A673 (cell line): ENCODE measurements at regions not wholly inside any gene's neighbourhood (a gene's known extent, or its start where the extent isn't known, plus 50 kb on each side); places are given as distances from the start of the nearest gene placed in this dataset.

Source experiments
- BruUV-seq: library from RNA; stranded (reverse); fragments of 400-500 nt; replicated peaks from 2 replicates; lab custom pipeline; 2021; lab: Mats Ljungman, UMichigan
- CTCF ChIA-PET: fragments of 300-600 bp; sonication (Branson Sonifier 250); formaldehyde crosslinking; loops from one replicate; lab custom pipeline; 2022; ENCODE audit warnings: antibody characterized with exemption; lab: Charles Lee
- POLR2A ChIA-PET: fragments of 300-600 bp; sonication (Branson Sonifier 250); formaldehyde crosslinking; loops from one replicate; lab custom pipeline; 2022; ENCODE audit warnings: antibody characterized with exemption; ENCODE audit not compliant: low non-redundant PET; lab: Charles Lee
- DNase-seq: peaks from one replicate; pipeline ENCODE4 v3.0.0-alpha.2; 2015; ENCODE audit warnings: low spot score
- H3K27ac ChIP-seq: fragments of 200-600 bp; sonication (generic); 2 replicates; pipeline ENCODE4 v1.5.1; 2016; ENCODE audit warnings: mixed run types, low read depth, mild to moderate bottlenecking, mixed read lengths, antibody characterized with exemption, low read length; ENCODE audit not compliant: poor library complexity, severe bottlenecking
- H3K27me3 ChIP-seq: fragments of 200-600 bp; sonication (generic); replicated peaks from 2 replicates; pipeline ENCODE4 v1.6.1; 2017; ENCODE audit warnings: mixed run types, low read depth, mild to moderate bottlenecking, mixed read lengths, antibody characterized with exemption, low read length; ENCODE audit not compliant: insufficient read depth, poor library complexity
- H3K36me3 ChIP-seq: fragments of 200-600 bp; sonication (generic); 2 replicates; pipeline ENCODE4 v1.6.1; 2016; ENCODE audit warnings: mixed run types, mild to moderate bottlenecking, mixed read lengths, antibody characterized with exemption, low read length; ENCODE audit not compliant: insufficient read depth, poor library complexity, severe bottlenecking
- H3K4me1 ChIP-seq: fragments of 200-600 bp; sonication (generic); 2 replicates; pipeline ENCODE4 v1.6.1; 2017; ENCODE audit warnings: mixed run types, mild to moderate bottlenecking, mixed read lengths, antibody characterized with exemption, low read length; ENCODE audit not compliant: insufficient read depth, poor library complexity, severe bottlenecking
- H3K4me3 ChIP-seq: fragments of 200-600 bp; sonication (generic); 2 replicates; pipeline ENCODE4 v1.5.1; 2016; ENCODE audit warnings: low read depth, mixed run types, mild to moderate bottlenecking, mixed read lengths, low read length; ENCODE audit not compliant: poor library complexity, severe bottlenecking
- H3K9me3 ChIP-seq: fragments of 200-600 bp; sonication (generic); 2 replicates; pipeline ENCODE4 v1.6.1; 2016; ENCODE audit warnings: mixed run types, low read depth, mild to moderate bottlenecking, mixed read lengths, antibody characterized with exemption, low read length; ENCODE audit not compliant: poor library complexity, severe bottlenecking
- EZH2 ChIP-seq: fragments of 200-600 bp; sonication (generic); IDR thresholded peaks from 2 replicates; pipeline ENCODE4 v1.6.1; 2017; ENCODE audit warnings: borderline replicate concordance, low read depth, mild to moderate bottlenecking, mixed read lengths, antibody characterized with exemption, low read length; ENCODE audit not compliant: poor library complexity, severe bottlenecking
- intact Hi-C: fragments of 100-400 bp; cut with micrococcal nuclease; formaldehyde crosslinking; loops from one replicate; pipeline ENCODE4 v1.10.0; 2022; ENCODE audit not compliant: unreplicated experiment
- TF ChIP-seq, protein P1 (sequence below): fragments of 300-800, 200-600 bp; sonication (generic); conservative IDR thresholded peaks from 2 replicates; pipeline ENCODE4 v1.5.1; 2017; ENCODE audit warnings: low read depth, mild to moderate bottlenecking, antibody characterized with exemption, low read length, moderate library complexity, mixed read lengths

DNA sequence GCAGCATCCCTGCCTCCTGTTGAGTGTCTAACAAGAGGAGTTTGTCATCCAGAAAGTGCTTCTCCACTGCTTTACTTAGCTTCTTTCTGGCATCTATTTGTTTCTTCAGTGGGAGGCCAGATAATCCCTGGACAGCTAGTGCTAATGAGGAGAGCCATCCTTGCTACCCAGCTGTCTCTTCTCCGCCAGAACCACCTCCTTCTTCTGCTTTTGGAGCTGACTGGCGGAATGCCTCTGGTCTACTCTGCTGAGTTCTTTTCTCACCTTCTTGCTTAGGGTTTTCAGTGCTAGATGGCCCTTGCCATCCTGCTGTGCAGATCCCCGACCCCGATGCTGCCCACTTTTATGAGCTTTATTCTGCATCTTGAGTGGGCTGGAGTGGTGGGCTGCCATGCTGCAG, 145.8 kb downstream of the GPBP1 start:
- intact Hi-C loops: no loop called here
- ChIA-PET CTCF (no interaction called here), POLR2A (no interaction called here)
- no TSS peak for BruUV-seq
- Histone ChIP-seq H3K4me1 (no peaks in the 10 kb centered on the region), H3K27me3 (no peaks in the 10 kb centered on the region), H3K27ac (no peak overlapping the region), H3K4me3 (no peak overlapping the region), H3K9me3 (no peaks in the 10 kb centered on the region), H3K36me3 (no peaks in the 10 kb centered on the region)
- no peak for DNase-seq
- no peak for TF ChIP-seq EZH2
- TF ChIP-seq, protein P1, sequence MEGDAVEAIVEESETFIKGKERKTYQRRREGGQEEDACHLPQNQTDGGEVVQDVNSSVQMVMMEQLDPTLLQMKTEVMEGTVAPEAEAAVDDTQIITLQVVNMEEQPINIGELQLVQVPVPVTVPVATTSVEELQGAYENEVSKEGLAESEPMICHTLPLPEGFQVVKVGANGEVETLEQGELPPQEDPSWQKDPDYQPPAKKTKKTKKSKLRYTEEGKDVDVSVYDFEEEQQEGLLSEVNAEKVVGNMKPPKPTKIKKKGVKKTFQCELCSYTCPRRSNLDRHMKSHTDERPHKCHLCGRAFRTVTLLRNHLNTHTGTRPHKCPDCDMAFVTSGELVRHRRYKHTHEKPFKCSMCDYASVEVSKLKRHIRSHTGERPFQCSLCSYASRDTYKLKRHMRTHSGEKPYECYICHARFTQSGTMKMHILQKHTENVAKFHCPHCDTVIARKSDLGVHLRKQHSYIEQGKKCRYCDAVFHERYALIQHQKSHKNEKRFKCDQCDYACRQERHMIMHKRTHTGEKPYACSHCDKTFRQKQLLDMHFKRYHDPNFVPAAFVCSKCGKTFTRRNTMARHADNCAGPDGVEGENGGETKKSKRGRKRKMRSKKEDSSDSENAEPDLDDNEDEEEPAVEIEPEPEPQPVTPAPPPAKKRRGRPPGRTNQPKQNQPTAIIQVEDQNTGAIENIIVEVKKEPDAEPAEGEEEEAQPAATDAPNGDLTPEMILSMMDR: no peak

DNA sequence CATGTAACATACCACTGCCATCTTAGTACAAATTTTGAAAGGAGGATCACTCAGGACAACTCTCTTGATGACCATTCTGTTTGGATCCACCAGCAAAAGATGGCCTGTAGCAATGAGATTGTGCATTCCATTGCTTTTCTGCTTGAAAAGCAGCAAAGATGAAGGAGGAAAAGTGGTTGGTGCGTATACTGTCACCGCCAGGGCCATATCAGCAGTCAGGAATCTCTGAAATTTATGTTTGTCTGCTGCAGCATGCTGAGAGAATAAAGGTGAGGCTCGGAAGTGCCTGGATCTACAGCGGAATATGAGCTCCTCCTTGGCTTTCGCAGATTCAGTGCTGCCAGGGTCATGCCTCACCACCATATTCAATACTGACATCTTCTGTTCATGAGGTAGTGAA, 144.4 kb downstream of the GPBP1 start:
- POLR2A ChIA-PET: no interaction called here

DNA sequence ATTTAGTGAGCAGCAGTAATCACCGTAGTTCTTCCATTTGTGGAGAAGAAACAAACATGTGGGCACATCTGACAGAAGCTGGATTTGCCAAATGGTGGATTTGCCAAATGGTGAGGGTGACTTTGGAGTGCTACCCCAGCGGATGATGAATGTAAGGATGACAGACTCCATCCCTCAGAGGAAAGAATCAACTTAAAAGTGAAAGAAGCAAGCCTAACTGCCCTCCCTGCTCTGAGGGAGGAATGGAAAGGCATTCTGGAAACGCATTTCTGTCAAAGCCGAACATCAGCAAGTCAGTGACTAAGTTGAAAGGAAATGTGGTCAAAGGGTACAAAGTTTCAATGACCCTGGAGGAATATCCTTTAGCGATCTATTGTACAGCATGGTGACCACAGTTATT, 143.5 kb downstream of the GPBP1 start:
- CTCF ChIA-PET: no interaction called here
- H3K27ac ChIP-seq: no peak overlapping the region
- H3K36me3 ChIP-seq: no peaks in the 10 kb centered on the region
- TF ChIP-seq, protein P1: no peak
- no peak for TF ChIP-seq EZH2
- DNase-seq: no peak
- H3K9me3 ChIP-seq: no peaks in the 10 kb centered on the region
- intact Hi-C loops: no loop called here
- H3K4me1 ChIP-seq: no peaks in the 10 kb centered on the region
- H3K27me3 ChIP-seq: no peaks in the 10 kb centered on the region
- POLR2A ChIA-PET: interaction anchor here (0.7 kb wide), 1 partner anchor 22 kb away, joined by 4 read pairs; no protein-coding TSS in a partner anchor
- no TSS peak for BruUV-seq
- H3K4me3 ChIP-seq: no peak overlapping the region

More for the DNA sequence above, 144.4 kb downstream of the GPBP1 start:
- CTCF ChIA-PET: no interaction called here
- TF ChIP-seq EZH2: no peak
- TF ChIP-seq, protein P1: no peak
- no TSS peak for BruUV-seq
- intact Hi-C loops: no loop called here
- Histone ChIP-seq H3K4me3 (no peak overlapping the region), H3K27ac (no peak overlapping the region), H3K9me3 (no peaks in the 10 kb centered on the region), H3K4me1 (no peaks in the 10 kb centered on the region), H3K36me3 (no peaks in the 10 kb centered on the region), H3K27me3 (no peaks in the 10 kb centered on the region)
- DNase-seq: no peak
